ENCODE measurements at regions not wholly inside any gene's neighbourhood (a gene's known extent, or its start where the extent isn't known, plus 50 kb on each side); places are given as distances from the start of the nearest gene placed in this dataset.

- WGBS, 2 experiments (ENCODE audit: extremely low coverage in 1 of 2, insufficient coverage in 1 of 2, insufficient read length in 1 of 2, insufficient replicate concordance in 2 of 2, low coverage in 1 of 2, low lambda C conversion rate in 2 of 2, missing lambda C conversion rate in 1 of 2): 92% methylated on average over 5 of the region's 5 CpGs; no CpG with 5 or more reads in 1 of the 2 experiments
- Histone ChIP-seq H3K36me3 (ENCODE audit: control insufficient read depth in 2 of 4, insufficient read depth in 4 of 4, low read length in 3 of 4) (no peaks in the 10 kb centered on the region), H3K18ac (ENCODE audit: extremely low read depth, low read length) (no peak overlapping the region), H3K56ac (replicated peaks; ENCODE audit: insufficient read length, low read depth, low read length) (no peak overlapping the region), H4K91ac (replicated peaks; ENCODE audit: insufficient read length, low read length) (no peak overlapping the region), H3K23me2 (ENCODE audit: low read depth, low read length) (no peaks in the 10 kb centered on the region), H3K9ac (replicated peaks in 1 of 4; ENCODE audit: extremely low read depth in 1 of 4, low read depth in 3 of 4, low read length in 3 of 4) (no peak overlapping the region), H2BK12ac (ENCODE audit: low read depth, low read length) (no peak overlapping the region), H2BK120ac (replicated peaks; ENCODE audit: low read depth, low read length) (no peak overlapping the region), H3K14ac (ENCODE audit: insufficient read length) (no peak overlapping the region), H2AFZ (ENCODE audit: low read length) (no peak overlapping the region), H4K20me1 (replicated peaks in 1 of 2; ENCODE audit: control insufficient read depth in 1 of 2, insufficient read depth in 2 of 2, low read length in 2 of 2) (no peaks in the 10 kb centered on the region), H2BK20ac (ENCODE audit: low read length) (no peak overlapping the region), H4K8ac (ENCODE audit: extremely low read depth, insufficient read depth, low read length) (no peak overlapping the region), H3K4me1 (replicated peaks in 1 of 4; ENCODE audit: control insufficient read depth in 3 of 4, insufficient read depth in 4 of 4, low read length in 3 of 4) (no peaks in the 10 kb centered on the region), H2AK5ac (ENCODE audit: low read depth, low read length) (no peak overlapping the region), H3K4me3 (ENCODE audit: extremely low read depth in 1 of 4, insufficient read depth in 2 of 4, low read depth in 3 of 4, low read length in 4 of 4) (no peak overlapping the region), H3K4me2 (ENCODE audit: insufficient read depth in 1 of 2, low read depth in 2 of 2, low read length in 2 of 2) (no peak overlapping the region), H3K23ac (ENCODE audit: insufficient read length) (no peak overlapping the region), H2BK15ac (ENCODE audit: low read length) (no peak overlapping the region), H4K5ac (ENCODE audit: insufficient read length, low read depth, low read length) (no peak overlapping the region), H3K9me3 (ENCODE audit: insufficient read depth in 2 of 2, low read depth in 1 of 2, low read length in 1 of 2) (no peaks in the 10 kb centered on the region), H3K27ac (ENCODE audit: low read depth, low read length) (no peak overlapping the region), H3K27me3 (replicated peaks in 1 of 4; ENCODE audit: control insufficient read depth in 3 of 4, extremely low read depth in 1 of 4, insufficient read depth in 3 of 4, low read length in 3 of 4) (no peaks in the 10 kb centered on the region), H3K4ac (replicated peaks; ENCODE audit: insufficient read length, low read depth, low read length) (no peak overlapping the region), H3K79me2 (ENCODE audit: control insufficient read depth in 1 of 2, insufficient read depth in 2 of 2, low read length in 2 of 2) (no peaks in the 10 kb centered on the region), H2BK5ac (ENCODE audit: low read depth, low read length) (no peak overlapping the region), H3K79me1 (ENCODE audit: low read depth, low read length) (no peaks in the 10 kb centered on the region)
- TF ChIP-seq TBP (IDR thresholded peaks at IDR 0.05; ENCODE audit: low read depth, low read length) (no peak), YY1 (IDR thresholded peaks at IDR 0.05; ENCODE audit: low read depth, low read length) (no peak), MAFK (IDR thresholded peaks at IDR 0.05; ENCODE audit: low read depth, low read length) (no peak), EP300 (IDR thresholded peaks at IDR 0.05; ENCODE audit: borderline replicate concordance in 1 of 2, low read depth in 2 of 2, low read length in 2 of 2) (no peak)
- ChIA-PET CTCF (ENCODE audit: partially characterized antibody) (interaction anchor here (1.3 kb wide), 1 partner anchor 70 kb away, joined by 4 read pairs; no protein-coding TSS in a partner anchor), POLR2A (ENCODE audit: partially characterized antibody) (no interaction called here)
- FAIRE-seq (no peak), DNase-seq (ENCODE audit: low read depth in 1 of 2, low spot score in 2 of 2) (no peak)
Observed at GRCh38 chr5:8773046-8773615, 772.7 kb downstream of the SEMA5A start.

Measured in H1 (cell line).